PC-9 (cell line): ENCODE measurements at regions not wholly inside any gene's neighbourhood (a gene's known extent, or its start where the extent isn't known, plus 50 kb on each side); places are given as distances from the start of the nearest gene placed in this dataset.

Experiments
- BruUV-seq: library from RNA; stranded (reverse); fragments of 400-500 nt; replicated peaks from 2 replicates; lab custom pipeline; 2021; lab: Mats Ljungman, UMichigan
- CTCF ChIA-PET: fragments of 300-600 bp; sonication (Branson Sonifier 250); formaldehyde crosslinking; loops from one replicate; lab custom pipeline; 2022; ENCODE audit warnings: antibody characterized with exemption; lab: Charles Lee
- POLR2A ChIA-PET: fragments of 300-600 bp; sonication (Branson Sonifier 250); formaldehyde crosslinking; loops from one replicate; lab custom pipeline; 2022; ENCODE audit warnings: antibody characterized with exemption; ENCODE audit not compliant: unreplicated experiment; lab: Charles Lee
- DNase-seq, 2 experiments: peaks; one replicate each; pipeline versions ENCODE4 v3.0.0 to v3.0.0-alpha.2; 2015 to 2022; ENCODE audit warnings: mixed read lengths in 1 of 2
- H2AFZ ChIP-seq: fragments of 200-600 bp; sonication (generic); 2 replicates; pipeline ENCODE4 v1.8.1; 2017; ENCODE audit warnings: antibody characterized with exemption
- H3F3A ChIP-seq: fragments of 200-600 bp; sonication (generic); 2 replicates; pipeline ENCODE4 v1.8.1; 2017; ENCODE audit warnings: antibody characterized with exemption, mild to moderate bottlenecking, low read depth; ENCODE audit not compliant: insufficient read depth
- H3K27ac ChIP-seq: fragments of 200-600 bp; sonication (generic); 2 replicates; pipeline ENCODE4 v1.6.1; 2016; ENCODE audit warnings: mixed run types
- H3K27me3 ChIP-seq: fragments of 200-600 bp; sonication (generic); 2 replicates; pipeline ENCODE4 v1.6.1; 2016; ENCODE audit warnings: low read depth, mixed run types; ENCODE audit not compliant: insufficient read depth
- H3K36me3 ChIP-seq: fragments of 200-600 bp; sonication (generic); 2 replicates; pipeline ENCODE4 v1.6.1; 2016; ENCODE audit warnings: low read depth, mixed run types
- H3K4me1 ChIP-seq: fragments of 200-600 bp; sonication (generic); replicated peaks from 2 replicates; pipeline ENCODE4 v1.6.1; 2016; ENCODE audit warnings: mixed run types; ENCODE audit not compliant: insufficient read depth
- H3K4me2 ChIP-seq: fragments of 200-600 bp; sonication (generic); 2 replicates; pipeline ENCODE4 v1.6.1; 2017; ENCODE audit warnings: mixed run types
- H3K4me3 ChIP-seq: fragments of 200-600 bp; sonication (generic); 2 replicates; pipeline ENCODE4 v1.6.1; 2016; ENCODE audit warnings: mixed run types
- H3K79me2 ChIP-seq: fragments of 200-600 bp; sonication (generic); 2 replicates; pipeline ENCODE4 v1.6.1; 2017; ENCODE audit warnings: low read depth, mixed run types
- H3K9me2 ChIP-seq: fragments of 200-600 bp; sonication (generic); 2 replicates; pipeline ENCODE4 v1.8.1; 2017; ENCODE audit warnings: mild to moderate bottlenecking; ENCODE audit not compliant: insufficient read depth
- H3K9me3 ChIP-seq: fragments of 200-600 bp; sonication (generic); 2 replicates; pipeline ENCODE4 v1.8.1; 2016; ENCODE audit warnings: low read depth; ENCODE audit not compliant: insufficient read depth
- H4K20me1 ChIP-seq: fragments of 200-600 bp; sonication (generic); 2 replicates; pipeline ENCODE4 v1.8.1; 2017; ENCODE audit not compliant: insufficient read depth
- CTCF ChIP-seq: fragments of 200-600 bp; sonication (generic); conservative IDR thresholded peaks from 2 replicates; pipeline ENCODE4 v1.6.1; 2017; ENCODE audit warnings: mixed run types, antibody characterized with exemption, mild to moderate bottlenecking, moderate library complexity
- EZH2 ChIP-seq: fragments of 200-600 bp; sonication (generic); IDR thresholded peaks from 2 replicates; pipeline ENCODE4 v1.8.0; 2017; ENCODE audit warnings: antibody characterized with exemption, low read depth
- intact Hi-C: fragments of 100-400 bp; cut with micrococcal nuclease; formaldehyde crosslinking; loops from one replicate; pipeline ENCODE4 v1.10.0; 2022; ENCODE audit not compliant: unreplicated experiment

GRCh38 chr10:93222211-93222754 lies 148.6 kb downstream of the CYP26A1 start:
- H3K27ac ChIP-seq, result no peak overlapping the region
- H3K36me3 ChIP-seq, result no peaks in the 10 kb centered on the region
- TF ChIP-seq CTCF (no peak), EZH2 (no peak)
- no peaks in the 10 kb centered on the region for H3F3A ChIP-seq
- H3K4me1 ChIP-seq, result no peaks in the 10 kb centered on the region
- no peak overlapping the region for H3K4me2 ChIP-seq
- ChIA-PET CTCF (no interaction called here), POLR2A (no interaction called here)
- no peaks in the 10 kb centered on the region for H3K27me3 ChIP-seq
- no peak overlapping the region for H3K4me3 ChIP-seq
- intact Hi-C loops, result no loop called here
- no TSS peak for BruUV-seq
- H3K9me2 ChIP-seq, result no peaks in the 10 kb centered on the region; the same call in 1 of the 2 replicates
- no peaks in the 10 kb centered on the region for H3K79me2 ChIP-seq
- H4K20me1 ChIP-seq, result no peaks in the 10 kb centered on the region
- no peak overlapping the region for H2AFZ ChIP-seq
- DNase-seq, result no peak
- no peaks in the 10 kb centered on the region for H3K9me3 ChIP-seq

GRCh38 chr10:93222876-93223275 lies 149.2 kb downstream of the CYP26A1 start:
- Histone ChIP-seq H4K20me1 (no peaks in the 10 kb centered on the region), H3K9me3 (no peaks in the 10 kb centered on the region), H3K27ac (no peak overlapping the region), H3K79me2 (no peaks in the 10 kb centered on the region), H2AFZ (no peak overlapping the region), H3K27me3 (no peaks in the 10 kb centered on the region), H3K4me1 (no peaks in the 10 kb centered on the region), H3K9me2 (no peaks in the 10 kb centered on the region; the same call in 1 of the 2 replicates), H3F3A (no peaks in the 10 kb centered on the region), H3K36me3 (no peaks in the 10 kb centered on the region), H3K4me3 (no peak overlapping the region), H3K4me2 (no peak overlapping the region)
- POLR2A ChIA-PET, result no interaction called here
- CTCF ChIA-PET, result no interaction called here
- TF ChIP-seq CTCF (no peak), EZH2 (no peak)
- intact Hi-C loops, result no loop called here
- no peak for DNase-seq
- BruUV-seq, result no TSS peak

- BruUV-seq, result no TSS peak
- Histone ChIP-seq H3K4me1 (no peaks in the 10 kb centered on the region), H3K27me3 (no peaks in the 10 kb centered on the region), H3K36me3 (no peaks in the 10 kb centered on the region), H3K9me2 (no peaks in the 10 kb centered on the region; the same call in 1 of the 2 replicates), H3K4me2 (no peak overlapping the region), H4K20me1 (no peaks in the 10 kb centered on the region), H3K4me3 (no peak overlapping the region), H3K9me3 (no peaks in the 10 kb centered on the region), H2AFZ (no peak overlapping the region), H3K79me2 (no peaks in the 10 kb centered on the region), H3F3A (no peaks in the 10 kb centered on the region), H3K27ac (no peak overlapping the region)
- TF ChIP-seq CTCF, result no peak
- TF ChIP-seq EZH2, result no peak
- POLR2A ChIA-PET, result no interaction called here
- CTCF ChIA-PET, result no interaction called here
- DNase-seq, result no peak
- intact Hi-C loops, result no loop called here
Observed at GRCh38 chr10:93223336-93223735, 149.6 kb downstream of the CYP26A1 start.
